Right cardiac atrium (tissue), 5 donors: ENCODE measurements at regions not wholly inside any gene's neighbourhood (a gene's known extent, or its start where the extent isn't known, plus 50 kb on each side); places are given as distances from the start of the nearest gene placed in this dataset.
"Not testable (repeated sequence)": the region's sequence is repeated elsewhere in the genome, so short reads cannot be mapped to it uniquely, and the experiment has no call there.

Experiments used
- ATAC-seq, 2 donors: fragments of 200-7000 bp; cut with Tn5 transposase; one replicate each; pipeline versions ENCODE4 v1.8.0 to v1.9.1; 2020; ENCODE audit warnings: moderate library complexity in 2 of 2, mild to moderate bottlenecking in 1 of 2
- DNase-seq, 3 donors: peaks; one replicate each; pipeline ENCODE4 v3.0.0-alpha.2; 2020
- H3K27ac ChIP-seq: one replicate; pipeline ENCODE4 v1.5.1; 2013; ENCODE audit warnings: mild to moderate bottlenecking, low read length, control low read depth, moderate library complexity
- H3K27me3 ChIP-seq: one replicate; pipeline ENCODE4 v1.6.1; 2013; ENCODE audit not compliant: control insufficient read depth, insufficient read depth
- H3K4me1 ChIP-seq: one replicate; pipeline ENCODE4 v1.6.1; 2013; ENCODE audit warnings: low read length; ENCODE audit not compliant: control insufficient read depth, insufficient read depth
- H3K4me3 ChIP-seq: one replicate; pipeline ENCODE4 v1.5.1; 2013; ENCODE audit warnings: low read length, control low read depth
- H3K9me3 ChIP-seq: one replicate; pipeline ENCODE4 v1.6.1; 2013; ENCODE audit warnings: low read length; ENCODE audit not compliant: control insufficient read depth
- WGBS: extraction: QIAGEN DNeasy Blood & Tissue Kit; methylation state at CpG from one replicate; pipeline ENCODE4 v1.1.7; 2013; 5-methylcytosine and 5-hydroxymethylcytosine counted together
- intact Hi-C, 4 donors: fragments of 100-400 bp; cut with DNase I; formaldehyde crosslinking; loops; one replicate each; pipeline versions ENCODE4 v1.11.0 to v1.14.0; 2022 to 2023
- donor health status: healthy with polysubstance abuse.
- donor health status: DM: no; HTN: yes; CAD: no.
- donor health status: DM: no; HTN: no; CAD: no.
- donor health status: DM: no; HTN: yes; CAD: no; lungs with severe emphysema.
- donor health status: DM: yes; HTN: yes; CAD: no.

DNA sequence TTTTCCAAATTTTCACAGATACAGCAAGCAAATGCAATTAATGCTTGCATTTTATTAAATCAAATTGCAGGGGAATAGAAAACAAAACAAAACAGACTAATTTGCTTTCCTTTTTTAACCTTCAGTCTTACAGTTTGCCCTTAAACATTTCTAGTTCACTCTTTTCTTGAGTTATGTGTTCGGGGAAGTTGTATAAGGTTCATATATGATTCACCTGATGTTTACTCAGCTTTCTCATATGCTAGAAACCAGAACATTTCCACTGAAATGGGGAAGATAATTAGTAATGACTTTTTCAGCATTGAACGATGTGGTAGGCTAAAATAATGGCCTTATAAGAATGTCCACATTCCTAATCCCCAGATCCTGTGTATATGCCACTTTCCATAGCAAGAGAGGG lies 176.2 kb upstream of the NBPF9 start:
- ATAC-seq, DNase-seq, H3K4me1 ChIP-seq, H3K27me3 ChIP-seq, H3K27ac ChIP-seq, H3K9me3 ChIP-seq, intact Hi-C loops, H3K4me3 ChIP-seq: not testable (repeated sequence)
- WGBS, result 94% methylated on average over 1 of the region's 2 CpGs

- H3K4me3 ChIP-seq, DNase-seq, H3K27ac ChIP-seq, H3K9me3 ChIP-seq, intact Hi-C loops, H3K27me3 ChIP-seq, H3K4me1 ChIP-seq: not testable (repeated sequence)
- ATAC-seq, result peak; percentile 58 to 64
- WGBS, result no CpG with 5 or more reads among the region's 4 CpGs
These were observed 181.4 kb upstream of the NBPF9 start for GRCh38 chr1:149284773-149285172.

DNA sequence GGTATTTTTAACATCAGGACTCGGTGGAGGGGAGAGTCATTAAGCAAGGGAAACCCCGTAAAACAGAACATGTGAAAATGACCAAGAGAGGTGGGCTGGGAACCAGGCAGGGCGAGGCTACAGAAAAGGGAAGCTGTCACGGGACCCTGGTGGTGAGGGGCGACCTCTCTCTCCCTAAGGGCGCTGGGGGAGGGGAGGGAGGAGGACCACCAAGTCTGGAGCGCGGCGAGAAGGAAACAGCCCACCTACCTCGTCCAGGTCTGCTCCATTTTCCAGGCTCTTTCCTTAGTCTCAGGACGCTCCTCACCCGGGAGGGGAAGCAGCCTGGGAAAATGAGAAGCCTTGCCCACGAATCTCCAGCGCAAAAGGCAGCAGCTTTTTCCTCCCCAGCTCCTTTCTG lies 181.9 kb upstream of the NBPF9 start:
- H3K27me3 ChIP-seq, H3K9me3 ChIP-seq, DNase-seq, H3K27ac ChIP-seq, intact Hi-C loops, H3K4me3 ChIP-seq, H3K4me1 ChIP-seq: not testable (repeated sequence)
- ATAC-seq, result peak; percentile 39 to 48
- WGBS, result no CpG with 5 or more reads among the region's 14 CpGs

DNA sequence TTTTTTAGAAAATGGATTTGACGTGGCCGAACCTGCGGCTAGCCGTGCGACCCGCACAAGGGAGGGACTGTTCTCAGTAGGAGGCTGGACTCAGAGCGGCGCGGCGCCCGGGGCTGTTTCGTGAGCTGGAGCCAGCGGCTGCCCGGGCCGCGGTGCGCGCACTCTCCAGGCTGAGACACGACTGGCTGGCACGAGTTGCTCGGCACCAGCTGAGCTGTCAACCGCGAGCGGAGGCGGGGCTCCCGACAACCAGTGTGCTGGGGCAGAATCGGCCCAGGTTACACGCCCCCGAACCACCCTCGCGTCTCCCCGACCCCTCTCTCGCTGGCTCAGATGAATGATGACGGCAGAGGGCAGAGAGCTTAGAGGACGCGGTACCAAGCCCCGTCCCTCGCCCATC lies 182.3 kb upstream of the NBPF9 start:
- peak in 2 of 3 donors; percentile 47 to 77 for DNase-seq
- H3K4me3 ChIP-seq, intact Hi-C loops, H3K27me3 ChIP-seq, H3K4me1 ChIP-seq, H3K9me3 ChIP-seq, H3K27ac ChIP-seq: not testable (repeated sequence)
- WGBS, result 0% methylated on average over 5 of the region's 38 CpGs
- peak; percentile 96 to 97 for ATAC-seq

- ATAC-seq, intact Hi-C loops, H3K27ac ChIP-seq, H3K9me3 ChIP-seq, H3K27me3 ChIP-seq, DNase-seq, H3K4me3 ChIP-seq, H3K4me1 ChIP-seq: not testable (repeated sequence)
- 83% methylated on average over 1 of the region's 1 CpG for WGBS
These were observed 185.2 kb upstream of the NBPF9 start for GRCh38 chr1:149288580-149288979.

GRCh38 chr1:149300478-149301218 lies 174.2 kb upstream of the NBPF19 start:
- ATAC-seq, result peak in 1 of 2 donors; percentile 46
- WGBS, result no CpG with 5 or more reads among the region's 3 CpGs
- intact Hi-C loops, result not testable (repeated sequence)

DNA sequence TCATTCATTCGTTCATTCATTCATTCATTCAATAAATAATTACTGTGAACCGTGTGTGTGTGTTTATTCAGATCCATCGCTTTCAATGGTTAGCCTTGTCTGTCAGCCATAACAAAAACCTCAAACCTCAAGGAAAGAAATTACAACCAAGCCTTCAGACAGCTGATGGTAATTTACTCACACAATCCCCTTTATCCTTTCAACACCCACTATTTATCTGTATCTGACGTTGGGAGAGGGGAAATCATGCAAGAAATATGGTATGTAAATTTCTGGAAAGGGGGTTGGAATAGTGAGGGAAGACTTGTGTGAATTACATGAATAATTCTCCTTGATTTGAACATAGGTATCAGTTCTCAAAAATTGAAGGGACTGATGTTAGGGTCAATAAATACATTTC lies 173.6 kb upstream of the NBPF19 start:
- H3K27ac ChIP-seq, H3K4me3 ChIP-seq, H3K4me1 ChIP-seq, DNase-seq, ATAC-seq, intact Hi-C loops, H3K9me3 ChIP-seq, H3K27me3 ChIP-seq: not testable (repeated sequence)
- 60% methylated on average over 3 of the region's 4 CpGs for WGBS

More at GRCh38 chr1:149300478-149301218, 174.2 kb upstream of the NBPF19 start:
- H3K9me3 ChIP-seq, H3K27ac ChIP-seq, H3K4me3 ChIP-seq, H3K27me3 ChIP-seq, DNase-seq, H3K4me1 ChIP-seq: not testable (repeated sequence)

GRCh38 chr1:149304796-149305195 lies 170.0 kb upstream of the NBPF19 start:
- peak; percentile 64 to 82 for ATAC-seq
- intact Hi-C loops, result not testable (repeated sequence)

DNA sequence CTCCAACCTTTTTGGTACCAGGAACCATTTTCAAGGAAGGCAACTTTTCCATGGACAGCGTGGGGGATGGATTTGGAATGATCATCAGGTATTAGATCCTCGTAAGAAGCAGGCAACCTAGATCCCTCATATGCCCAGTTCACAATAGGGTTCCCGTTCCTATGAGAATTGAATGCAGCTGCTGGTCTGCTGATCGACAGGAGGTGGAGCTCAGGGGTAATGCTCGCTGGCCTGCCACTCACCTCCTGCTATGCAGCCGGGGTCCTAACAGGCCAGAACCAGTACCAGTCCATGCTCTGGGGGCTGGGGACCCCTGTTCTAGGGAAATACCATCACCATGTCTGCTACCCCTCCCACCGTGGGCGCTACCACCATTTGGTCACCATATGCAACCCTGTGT lies 167.2 kb upstream of the NBPF19 start:
- ATAC-seq, DNase-seq, H3K9me3 ChIP-seq, H3K4me1 ChIP-seq, H3K4me3 ChIP-seq, H3K27me3 ChIP-seq, H3K27ac ChIP-seq, intact Hi-C loops: not testable (repeated sequence)
- 98% methylated on average over 2 of the region's 8 CpGs for WGBS

More at GRCh38 chr1:149304796-149305195, 170.0 kb upstream of the NBPF19 start:
- H3K4me3 ChIP-seq, H3K9me3 ChIP-seq, H3K27ac ChIP-seq, DNase-seq, H3K27me3 ChIP-seq, H3K4me1 ChIP-seq: not testable (repeated sequence)
- WGBS, result no CpG with 5 or more reads among the region's 2 CpGs

DNA sequence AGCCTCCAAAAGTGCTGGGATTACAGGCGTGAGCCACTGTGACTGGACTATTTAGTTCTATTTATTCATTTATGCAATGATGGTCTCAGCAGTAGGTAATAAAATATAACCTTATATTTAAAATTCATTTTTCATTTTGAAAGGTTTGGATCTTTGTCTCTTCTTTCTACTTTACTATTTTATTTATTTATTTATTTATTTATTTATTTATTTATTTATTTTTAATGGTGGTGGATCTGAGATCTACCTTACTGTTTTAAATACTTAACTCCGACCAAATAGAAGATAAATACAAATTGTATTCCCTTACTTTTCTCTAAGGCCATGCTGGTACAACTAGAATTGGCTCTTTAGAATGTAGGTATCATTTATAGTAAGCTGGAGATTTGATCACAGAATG lies 159.9 kb upstream of the NBPF19 start:
- H3K27ac ChIP-seq, H3K9me3 ChIP-seq, ATAC-seq, H3K4me1 ChIP-seq, DNase-seq, H3K4me3 ChIP-seq, intact Hi-C loops, H3K27me3 ChIP-seq: not testable (repeated sequence)
- 100% methylated on average over 1 of the region's 2 CpGs for WGBS

GRCh38 chr1:149320971-149321731 lies 153.7 kb upstream of the NBPF19 start:
- H3K27ac ChIP-seq, DNase-seq, H3K9me3 ChIP-seq, H3K27me3 ChIP-seq, intact Hi-C loops, H3K4me1 ChIP-seq, H3K4me3 ChIP-seq: not testable (repeated sequence)
- peak; percentile 38 to 51 for ATAC-seq
- WGBS, result no CpG with 5 or more reads among the region's 48 CpGs
